GM12878 (cell line): ENCODE measurements at regions not wholly inside any gene's neighbourhood (a gene's known extent, or its start where the extent isn't known, plus 50 kb on each side); places are given as distances from the start of the nearest gene placed in this dataset.

Experiments
- ATAC-seq: fragments of 200-7000 bp; cut with Tn5 transposase; 3 replicates; pipeline ENCODE4 v1.9.1; 2020; ENCODE audit warnings: mild to moderate bottlenecking, moderate library complexity
- BruUV-seq: library from RNA; stranded (reverse); fragments of 400-500 nt; replicated peaks from 2 replicates; lab custom pipeline; 2021; lab: Mats Ljungman, UMichigan
- CTCF ChIA-PET: fragments of 300-600 bp; sonication (Branson Sonifier 250); formaldehyde crosslinking; extraction: SDS; loops from one replicate; lab custom pipeline; 2021; ENCODE audit warnings: inconsistent platforms; lab: Yijun Ruan, JAX
- POLR2A ChIA-PET: fragments of 350-600 bp; formaldehyde crosslinking; extraction: SDS; loops from one replicate; lab custom pipeline; 2021; ENCODE audit warnings: inconsistent platforms; lab: Charles Lee
- RAD21 ChIA-PET: fragments of 300-600 bp; sonication (Branson Sonifier 250); formaldehyde crosslinking; loops from one replicate; lab custom pipeline; 2023; ENCODE audit warnings: antibody characterized with exemption; ENCODE audit not compliant: unreplicated experiment; lab: Charles Lee
- SMC1A ChIA-PET: fragments of 300-600 bp; sonication (Branson Sonifier 250); formaldehyde crosslinking; loops from one replicate; lab custom pipeline; 2023; ENCODE audit not compliant: unreplicated experiment, uncharacterized antibody; lab: Charles Lee
- DNase-seq: peaks from one replicate; pipeline ENCODE4 v3.0.0-alpha.2; 2011; ENCODE audit warnings: low read depth, low spot score
- FAIRE-seq: peaks from 3 replicates; lab custom pipeline; 2011; peaks lifted over from hg19 to GRCh38; lab: Jason Lieb, UNC
- H2AFZ ChIP-seq: 2 replicates; pipeline ENCODE4 v1.6.0; 2011; ENCODE audit warnings: low read depth, low read length, control low read depth; ENCODE audit not compliant: control insufficient read depth
- H3K27ac ChIP-seq: 2 replicates; pipeline ENCODE4 v1.5.1; 2011; ENCODE audit warnings: control low read depth; ENCODE audit not compliant: control insufficient read depth, insufficient read depth
- H3K27me3 ChIP-seq, 2 experiments: replicated peaks in 1 of 2; 2 replicates each; pipeline versions ENCODE4 v1.6.0 to v1.6.1; 2011; ENCODE audit warnings: low read length in 1 of 2; ENCODE audit not compliant: control insufficient read depth in 2 of 2, insufficient read depth in 2 of 2
- H3K36me3 ChIP-seq, 2 experiments: 2 replicates each; pipeline ENCODE4 v1.5.1; 2011; ENCODE audit warnings: low read length in 1 of 2; ENCODE audit not compliant: control insufficient read depth in 2 of 2, insufficient read depth in 2 of 2
- H3K4me1 ChIP-seq: 2 replicates; pipeline ENCODE4 v1.6.1; 2011; ENCODE audit warnings: mild to moderate bottlenecking, low read length, moderate library complexity, mixed read lengths; ENCODE audit not compliant: control insufficient read depth, insufficient read depth
- H3K4me2 ChIP-seq: 2 replicates; pipeline ENCODE4 v1.6.0; 2011; ENCODE audit warnings: control low read depth; ENCODE audit not compliant: control insufficient read depth, insufficient read depth
- H3K4me3 ChIP-seq: fragments of 200-600 bp; sonication (generic); 2 replicates; pipeline ENCODE4 v1.5.1; 2016
- H3K79me2 ChIP-seq: 2 replicates; pipeline ENCODE4 v1.6.0; 2011; ENCODE audit warnings: low read length; ENCODE audit not compliant: control insufficient read depth, insufficient read depth
- H3K9ac ChIP-seq: 2 replicates; pipeline ENCODE4 v1.8.0; 2011; ENCODE audit warnings: low read length, control low read depth, mixed read lengths; ENCODE audit not compliant: control insufficient read depth, insufficient read depth
- H3K9me3 ChIP-seq: replicated peaks from 3 replicates; pipeline ENCODE4 v1.5.1; 2011; ENCODE audit warnings: mild to moderate bottlenecking, low read length; ENCODE audit not compliant: control insufficient read depth, insufficient read depth
- H4K20me1 ChIP-seq: 2 replicates; pipeline ENCODE4 v1.6.0; 2011; ENCODE audit not compliant: control insufficient read depth, insufficient read depth
- BMI1 ChIP-seq: fragments of 450-650 bp; IDR thresholded peaks from 2 replicates; pipeline ENCODE4 v1.6.1; 2016; ENCODE audit warnings: mild to moderate bottlenecking, moderate library complexity, borderline replicate concordance
- IKZF1 ChIP-seq: fragments of 450-650 bp; conservative IDR thresholded peaks from 2 replicates; pipeline ENCODE4 v1.6.1; 2017; ENCODE audit warnings: antibody characterized with exemption, mild to moderate bottlenecking
- JUNB ChIP-seq: IDR thresholded peaks from 2 replicates; pipeline ENCODE4 v1.6.1; 2016; ENCODE audit warnings: antibody characterized with exemption, mild to moderate bottlenecking
- NR2F1 ChIP-seq: fragments of 450-650 bp; conservative IDR thresholded peaks from 2 replicates; pipeline ENCODE4 v1.6.1; 2017; ENCODE audit warnings: mild to moderate bottlenecking
- RUNX3 ChIP-seq: IDR thresholded peaks from 2 replicates; pipeline ENCODE4 v1.6.1; 2012; ENCODE audit warnings: low read length, inconsistent platforms
- WGBS: methylation state at CpG from one replicate; pipeline ENCODE4 v1.1.6; 2016; ENCODE audit warnings: low lambda C conversion rate; ENCODE audit not compliant: insufficient replicate concordance, insufficient coverage; ENCODE audit errors: missing lambda C conversion rate; 5-methylcytosine and 5-hydroxymethylcytosine counted together
- in situ Hi-C: fragments of 300-500 bp; cut with MboI; formaldehyde crosslinking; loops from 9 replicates; pipeline ENCODE4 v1.14.3; 2018; ENCODE audit warnings: mixed read lengths
- intact Hi-C: fragments of 100-400 bp; cut with micrococcal nuclease; formaldehyde crosslinking; loops from one replicate; pipeline ENCODE4 v1.14.2; 2022; ENCODE audit not compliant: unreplicated experiment

- Histone ChIP-seq H3K9ac (no peak overlapping the region), H4K20me1 (peaks cover 3% of the 10 kb centered on the region)
- DNase-seq (no peak), FAIRE-seq (no peak)
- intact Hi-C loops: no loop called here
- CTCF ChIA-PET: interaction anchor here (0.9 to 2.7 kb wide), 3 partner anchors 63 to 89 kb away, joined by 3 to 13 read pairs (median 3); no protein-coding TSS in a partner anchor
- no peak for TF ChIP-seq JUNB
- TF ChIP-seq RUNX3: peak; percentile 85
- no peak for TF ChIP-seq IKZF1
- 0 out of 2 replicates have a peak, but pooled peaks have one; percentile 21 for TF ChIP-seq NR2F1
- TF ChIP-seq BMI1: no peak
- TF ChIP-seq, all 136 proteins: peak for 2
- Histone ChIP-seq H3K79me2 (peaks cover 8% of the 10 kb centered on the region), H3K36me3 (peaks cover 2 to 14% of the 10 kb centered on the region in 2 experiments; a peak in 3 of 4 replicates), H3K27ac (peak overlapping the region; percentile 8; the same call in 1 of the 2 replicates), H3K4me2 (peak overlapping the region; percentile 53), H3K9me3 (no peaks in the 10 kb centered on the region; the same call in 2 of the 3 replicates), H2AFZ (no peak overlapping the region), H3K4me3 (no peak overlapping the region), H3K27me3 (no peaks in the 10 kb centered on the region), H3K4me1 (peaks cover 37% of the 10 kb centered on the region)
- 18% methylated on average over 7 of the region's 7 CpGs for WGBS
- ATAC-seq: peak; percentile 40
- ChIA-PET SMC1A (interaction anchor here (1.0 to 1.5 kb wide), 3 partner anchors 8 to 32 kb away, joined by 3 to 4 read pairs (median 4); no protein-coding TSS in a partner anchor), RAD21 (interaction anchor here (1.1 to 1.5 kb wide), 2 partner anchors 23 to 40 kb away, joined by 3 read pairs; no protein-coding TSS in a partner anchor), POLR2A (interaction anchor here (1.6 kb wide), 2 partner anchors 26 to 87 kb away, joined by 3 read pairs; no protein-coding TSS in a partner anchor)
- BruUV-seq: no TSS peak
- in situ Hi-C loops: no loop called here
Measured at GRCh38 chr19:46950526-46951170, 69.0 kb upstream of the NPAS1 start.
